HepG2 (cell line): ENCODE measurements at regions not wholly inside any gene's neighbourhood (a gene's known extent, or its start where the extent isn't known, plus 50 kb on each side); places are given as distances from the start of the nearest gene placed in this dataset.

ENCODE experiments used
- CAMTA2 ChIP-seq: sonication (generic); formaldehyde crosslinking; IDR thresholded peaks from 2 replicates; pipeline ENCODE4 v1.4.0; 2020; ENCODE audit warnings: mild to moderate bottlenecking, missing genetic modification reagents, borderline replicate concordance
- CC2D1A ChIP-seq: sonication (generic); formaldehyde crosslinking; IDR thresholded peaks from 2 replicates; pipeline ENCODE4 v1.8.1; 2023; ENCODE audit warnings: mild to moderate bottlenecking, missing genetic modification reagents
- CREM ChIP-seq, 2 experiments: sonication (generic) in 1 of 2; formaldehyde crosslinking in 1 of 2; IDR thresholded peaks; 2 replicates each; pipeline versions ENCODE4 v1.4.0 to v1.6.1; 2016 to 2020; ENCODE audit warnings: antibody characterized with exemption in 1 of 2, mild to moderate bottlenecking in 1 of 2, missing genetic modification reagents in 1 of 2
- DPF2 ChIP-seq: sonication (generic); formaldehyde crosslinking; IDR thresholded peaks from 2 replicates; pipeline ENCODE4 v1.4.0; 2020; ENCODE audit warnings: mild to moderate bottlenecking, low read depth, missing genetic modification reagents, borderline replicate concordance
- FOXK1 ChIP-seq: sonication (generic); formaldehyde crosslinking; IDR thresholded peaks from 2 replicates; pipeline ENCODE4 v1.4.0; 2020; ENCODE audit warnings: low read depth, missing genetic modification reagents, borderline replicate concordance
- MTF2 ChIP-seq: sonication (generic); formaldehyde crosslinking; IDR thresholded peaks from 2 replicates; pipeline ENCODE4 v1.5.0; 2020; ENCODE audit warnings: missing genetic modification reagents, borderline replicate concordance
- POLR2AphosphoS5 ChIP-seq: IDR thresholded peaks from 2 replicates; pipeline ENCODE4 v1.6.1; 2012; ENCODE audit warnings: low read depth, low read length
- PRDM15 ChIP-seq: sonication (generic); formaldehyde crosslinking; IDR thresholded peaks from 2 replicates; pipeline ENCODE4 v1.4.0; 2020; ENCODE audit warnings: missing genetic modification reagents
- SATB2 ChIP-seq: sonication (generic); formaldehyde crosslinking; IDR thresholded peaks from 2 replicates; pipeline ENCODE4 v1.5.0; 2020; ENCODE audit warnings: missing genetic modification reagents
- TEAD2 ChIP-seq: sonication (generic); formaldehyde crosslinking; IDR thresholded peaks from 2 replicates; pipeline ENCODE4 v1.9.0; 2021; ENCODE audit warnings: missing genetic modification reagents
- TP53 ChIP-seq: sonication (generic); formaldehyde crosslinking; conservative IDR thresholded peaks from 2 replicates; pipeline ENCODE4 v1.4.0; 2020; ENCODE audit warnings: missing genetic modification reagents
- ZFP36 ChIP-seq: fragments of 150-350 bp; IDR thresholded peaks from 2 replicates; pipeline ENCODE4 v1.6.1; 2018; ENCODE audit warnings: borderline replicate concordance, low read length, low read depth; ENCODE audit not compliant: partially characterized antibody
- ZNF75D ChIP-seq: sonication (generic); formaldehyde crosslinking; IDR thresholded peaks from 2 replicates; pipeline ENCODE4 v1.8.1; 2023; ENCODE audit warnings: missing genetic modification reagents, mild to moderate bottlenecking, borderline replicate concordance
- TF ChIP-seq, protein P1 (sequence below): sonication (generic); formaldehyde crosslinking; IDR thresholded peaks from 2 replicates; pipeline ENCODE4 v1.8.0; 2022; ENCODE audit warnings: mild to moderate bottlenecking, missing genetic modification reagents, moderate library complexity
- TF ChIP-seq, protein P2 (sequence below), 2 experiments: sonication (generic) in 1 of 2; formaldehyde crosslinking in 1 of 2; IDR thresholded peaks; 2 replicates each; pipeline versions ENCODE4 v1.6.1 to v1.9.0; 2014 to 2022; ENCODE audit warnings: antibody characterized with exemption in 1 of 2, borderline replicate concordance in 1 of 2, inconsistent platforms in 1 of 2, low read depth in 1 of 2, missing genetic modification reagents in 1 of 2
- TF ChIP-seq, protein P3 (sequence below): sonication (generic); formaldehyde crosslinking; IDR thresholded peaks from 2 replicates; pipeline ENCODE4 v1.5.0; 2020; ENCODE audit warnings: mild to moderate bottlenecking, low read depth, missing genetic modification reagents, borderline replicate concordance

GRCh38 chr10:58967551-58968388 lies 208.7 kb upstream of the PHYHIPL start (continued):
- TF ChIP-seq PRDM15 (no peak), CREM (IDR thresholded peaks at IDR 0.05) (0 out of 2 replicates have a peak, but pooled peaks have one; percentile 18), CREM (CRISPR knock-in tag; IDR thresholded peaks at IDR 0.05) (no peak), ZFP36 (no peak), CC2D1A (CRISPR knock-in tag) (no peak), TP53 (CRISPR knock-in tag) (no peak), TEAD2 (CRISPR knock-in tag) (no peak), CAMTA2 (CRISPR knock-in tag) (no peak), ZNF75D (CRISPR knock-in tag) (no peak), POLR2AphosphoS5 (peak; percentile 90), DPF2 (CRISPR knock-in tag) (no peak), FOXK1 (CRISPR knock-in tag) (no peak), SATB2 (CRISPR knock-in tag) (no peak), MTF2 (CRISPR knock-in tag) (no peak)
- TF ChIP-seq, protein P1, sequence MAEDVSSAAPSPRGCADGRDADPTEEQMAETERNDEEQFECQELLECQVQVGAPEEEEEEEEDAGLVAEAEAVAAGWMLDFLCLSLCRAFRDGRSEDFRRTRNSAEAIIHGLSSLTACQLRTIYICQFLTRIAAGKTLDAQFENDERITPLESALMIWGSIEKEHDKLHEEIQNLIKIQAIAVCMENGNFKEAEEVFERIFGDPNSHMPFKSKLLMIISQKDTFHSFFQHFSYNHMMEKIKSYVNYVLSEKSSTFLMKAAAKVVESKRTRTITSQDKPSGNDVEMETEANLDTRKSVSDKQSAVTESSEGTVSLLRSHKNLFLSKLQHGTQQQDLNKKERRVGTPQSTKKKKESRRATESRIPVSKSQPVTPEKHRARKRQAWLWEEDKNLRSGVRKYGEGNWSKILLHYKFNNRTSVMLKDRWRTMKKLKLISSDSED = no peak
- TF ChIP-seq, protein P2, sequence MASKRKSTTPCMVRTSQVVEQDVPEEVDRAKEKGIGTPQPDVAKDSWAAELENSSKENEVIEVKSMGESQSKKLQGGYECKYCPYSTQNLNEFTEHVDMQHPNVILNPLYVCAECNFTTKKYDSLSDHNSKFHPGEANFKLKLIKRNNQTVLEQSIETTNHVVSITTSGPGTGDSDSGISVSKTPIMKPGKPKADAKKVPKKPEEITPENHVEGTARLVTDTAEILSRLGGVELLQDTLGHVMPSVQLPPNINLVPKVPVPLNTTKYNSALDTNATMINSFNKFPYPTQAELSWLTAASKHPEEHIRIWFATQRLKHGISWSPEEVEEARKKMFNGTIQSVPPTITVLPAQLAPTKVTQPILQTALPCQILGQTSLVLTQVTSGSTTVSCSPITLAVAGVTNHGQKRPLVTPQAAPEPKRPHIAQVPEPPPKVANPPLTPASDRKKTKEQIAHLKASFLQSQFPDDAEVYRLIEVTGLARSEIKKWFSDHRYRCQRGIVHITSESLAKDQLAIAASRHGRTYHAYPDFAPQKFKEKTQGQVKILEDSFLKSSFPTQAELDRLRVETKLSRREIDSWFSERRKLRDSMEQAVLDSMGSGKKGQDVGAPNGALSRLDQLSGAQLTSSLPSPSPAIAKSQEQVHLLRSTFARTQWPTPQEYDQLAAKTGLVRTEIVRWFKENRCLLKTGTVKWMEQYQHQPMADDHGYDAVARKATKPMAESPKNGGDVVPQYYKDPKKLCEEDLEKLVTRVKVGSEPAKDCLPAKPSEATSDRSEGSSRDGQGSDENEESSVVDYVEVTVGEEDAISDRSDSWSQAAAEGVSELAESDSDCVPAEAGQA (IDR thresholded peaks at IDR 0.05; ENCODE audit: low read depth) = 0 out of 2 replicates have a peak, but pooled peaks have one; percentile 22
- TF ChIP-seq, protein P2 (CRISPR knock-in tag; IDR thresholded peaks at IDR 0.05; ENCODE audit: borderline replicate concordance) = no peak
- TF ChIP-seq, protein P3, sequence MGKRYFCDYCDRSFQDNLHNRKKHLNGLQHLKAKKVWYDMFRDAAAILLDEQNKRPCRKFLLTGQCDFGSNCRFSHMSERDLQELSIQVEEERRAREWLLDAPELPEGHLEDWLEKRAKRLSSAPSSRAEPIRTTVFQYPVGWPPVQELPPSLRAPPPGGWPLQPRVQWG (CRISPR knock-in tag) = no peak
